NCI-H2171 treated with DMSO at 0.1 percent for 48 hours (cell line): ENCODE measurements at regions not wholly inside any gene's neighbourhood (a gene's known extent, or its start where the extent isn't known, plus 50 kb on each side); places are given as distances from the start of the nearest gene placed in this dataset.

Experiments
- DNase-seq: peaks from one replicate; lab custom pipeline; 2025; lab: John Stamatoyannopoulos, UW

GRCh38 chr15:85976986-85977385 is 102.7 kb upstream of the AGBL1 start:
- DNase-seq: no peak

DNA sequence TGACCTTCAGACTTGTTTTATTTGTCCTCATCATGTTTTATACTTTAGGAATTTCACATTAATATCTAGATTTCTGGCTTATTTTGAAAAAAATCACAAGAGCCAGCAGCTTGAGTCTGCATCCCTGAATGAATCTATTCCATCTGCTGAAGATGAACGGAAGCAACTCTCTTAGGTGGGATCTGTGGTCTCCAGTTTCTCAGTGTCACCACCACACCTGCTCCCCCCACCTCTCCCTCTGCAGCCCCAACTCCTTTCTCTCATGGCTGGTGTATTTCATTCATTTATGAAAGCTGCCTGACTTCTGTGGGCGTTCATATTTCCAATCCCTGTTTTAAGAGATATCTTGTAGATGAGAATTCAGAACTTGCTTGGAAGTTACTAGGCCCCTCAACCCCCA is 102.1 kb upstream of the AGBL1 start:
- peak; percentile 51 for DNase-seq

DNA sequence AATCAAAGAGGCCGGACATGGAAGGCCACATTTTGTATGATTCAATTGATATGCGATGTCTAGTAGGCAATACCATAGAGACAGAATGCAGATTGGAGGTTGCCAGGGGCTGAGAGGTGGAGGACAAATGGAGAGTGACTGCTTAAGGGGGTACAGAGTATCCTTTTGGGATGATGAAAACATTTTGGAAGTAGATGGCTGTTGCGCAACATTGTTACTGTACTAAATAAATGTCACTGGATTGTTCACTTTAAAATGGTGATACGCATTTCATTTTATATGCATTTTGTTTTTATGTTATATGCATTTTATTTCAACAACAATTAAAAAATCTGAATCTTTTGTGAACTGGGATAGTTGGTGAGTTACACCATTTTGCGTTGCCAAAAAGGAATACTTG is 99.7 kb upstream of the AGBL1 start:
- DNase-seq: no peak

DNA sequence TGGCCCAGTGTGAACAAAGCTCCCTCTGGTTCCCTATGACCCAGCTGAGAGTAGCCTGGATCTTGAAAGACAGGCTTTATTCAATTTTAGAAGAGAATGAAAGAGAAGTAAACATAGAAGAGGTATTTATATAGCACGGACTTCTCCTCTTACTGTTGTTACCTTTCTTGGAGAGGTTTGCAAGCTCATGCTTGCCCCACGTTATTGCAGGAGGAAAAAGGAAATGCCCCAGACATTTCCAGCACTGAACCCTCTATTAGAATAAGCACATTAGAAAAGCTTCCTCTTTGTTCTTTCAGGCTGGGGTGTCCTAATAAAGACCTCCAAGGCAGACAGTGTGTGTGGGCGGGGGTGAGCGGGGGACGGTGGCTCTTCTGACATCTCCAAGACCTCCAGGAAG is 98.7 kb upstream of the AGBL1 start:
- no peak for DNase-seq

DNA sequence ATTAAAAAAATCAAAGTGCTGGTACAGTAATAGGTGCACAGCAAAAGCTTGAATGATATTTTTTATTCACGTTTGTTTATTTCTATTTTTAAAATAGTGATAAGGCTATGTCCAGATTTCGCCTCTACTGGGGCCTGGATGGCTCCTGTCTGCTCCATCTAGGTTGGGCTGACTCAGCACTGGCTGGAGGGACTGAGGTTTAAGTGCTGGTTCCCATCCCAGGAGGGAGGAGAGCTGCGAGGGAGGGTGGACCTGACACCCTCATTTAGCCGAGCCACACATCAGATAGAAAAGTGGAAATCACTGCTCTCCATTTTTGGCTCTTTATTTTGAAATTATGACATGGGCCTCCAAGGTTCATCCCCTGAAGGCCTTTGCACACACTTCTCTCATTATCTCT is 95.4 kb upstream of the AGBL1 start:
- DNase-seq: no peak

DNA sequence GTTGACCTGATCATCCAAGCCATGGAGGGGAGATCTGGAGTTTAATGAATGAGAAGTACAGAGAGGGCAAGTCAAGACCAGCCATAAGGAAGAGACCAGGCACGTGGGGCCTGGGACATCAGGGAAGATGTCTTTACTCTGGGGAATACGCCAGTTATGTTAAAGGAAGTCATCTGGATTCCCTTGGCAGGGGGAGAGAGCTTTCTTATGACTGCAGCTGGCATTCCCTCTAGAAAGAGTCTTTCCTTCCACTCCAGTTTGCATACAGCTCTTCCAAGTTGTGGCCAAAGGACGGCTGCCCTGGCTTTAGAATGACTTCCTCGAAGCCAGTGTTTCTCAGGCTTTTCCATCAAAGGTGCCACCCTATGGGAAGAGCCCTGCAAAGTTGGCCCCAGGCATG is 93.6 kb upstream of the AGBL1 start:
- DNase-seq: peak; percentile 16

- DNase-seq: no peak
These were observed 92.9 kb upstream of the AGBL1 start for GRCh38 chr15:85986741-85987140.

DNA sequence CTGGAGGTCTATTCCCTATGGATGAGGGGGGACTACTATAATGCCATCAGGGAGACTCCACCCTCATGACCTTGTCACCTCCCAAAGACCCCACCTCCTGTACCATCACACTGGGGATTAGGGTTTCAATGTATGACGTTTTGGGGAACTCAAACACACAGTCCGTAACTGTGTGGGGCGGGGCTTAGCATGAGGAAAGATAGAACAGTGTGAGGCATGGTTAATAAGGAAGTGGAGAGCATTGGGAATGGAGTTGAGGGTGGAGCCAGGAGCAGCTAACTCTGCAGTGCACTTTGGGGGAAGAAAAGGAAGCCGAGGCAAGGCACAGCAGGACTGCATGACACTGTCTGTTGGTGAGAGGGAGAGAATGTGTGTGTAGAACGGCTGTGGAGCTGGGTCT is 90.9 kb upstream of the AGBL1 start:
- DNase-seq: no peak

GRCh38 chr15:85992224-85992623 is 87.4 kb upstream of the AGBL1 start:
- DNase-seq: no peak

GRCh38 chr15:85993116-85993515 is 86.6 kb upstream of the AGBL1 start:
- peak; percentile 92 for DNase-seq

GRCh38 chr15:85997618-85998017 is 82.1 kb upstream of the AGBL1 start:
- DNase-seq: no peak

DNA sequence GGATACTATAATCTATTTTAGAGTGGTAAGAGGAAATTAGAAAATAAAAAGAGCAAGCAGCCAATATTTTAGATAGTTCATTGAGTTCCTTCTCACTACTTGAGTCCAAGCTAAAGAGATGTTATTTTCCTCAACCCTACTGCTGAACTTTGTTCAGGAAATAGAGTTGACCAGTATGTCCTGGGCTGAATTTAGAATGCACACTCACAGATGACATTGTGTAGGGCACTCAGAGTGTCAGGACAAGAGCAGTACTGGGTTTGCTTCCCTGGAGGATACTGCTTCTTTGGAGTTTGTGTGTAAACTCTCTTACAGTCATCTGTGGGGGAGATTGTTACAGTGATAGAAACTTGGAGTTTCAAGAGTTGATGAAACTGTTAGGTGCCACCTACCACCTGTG is 80.0 kb upstream of the AGBL1 start:
- DNase-seq: no peak

GRCh38 chr15:86001200-86001599 is 78.5 kb upstream of the AGBL1 start:
- no peak for DNase-seq

DNA sequence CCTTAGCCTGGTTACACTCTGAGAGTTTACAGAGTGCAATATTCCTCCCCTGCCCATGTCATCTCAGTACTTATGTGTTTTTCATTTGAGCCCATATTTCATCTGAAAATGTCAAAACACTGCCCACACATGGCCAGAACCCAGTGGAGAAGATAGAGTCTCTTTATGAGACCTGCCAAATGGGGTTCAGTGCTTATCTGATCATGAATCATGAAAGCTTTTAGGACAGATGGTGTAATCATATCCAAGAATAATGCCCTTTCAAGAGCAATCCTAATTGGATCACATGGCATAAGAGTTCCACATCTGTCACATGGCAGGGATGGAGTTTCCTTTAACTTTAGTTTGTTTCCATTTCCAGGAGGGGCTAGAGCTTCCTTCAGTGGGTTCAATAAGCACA is 77.2 kb upstream of the AGBL1 start:
- DNase-seq: peak; percentile 98

DNA sequence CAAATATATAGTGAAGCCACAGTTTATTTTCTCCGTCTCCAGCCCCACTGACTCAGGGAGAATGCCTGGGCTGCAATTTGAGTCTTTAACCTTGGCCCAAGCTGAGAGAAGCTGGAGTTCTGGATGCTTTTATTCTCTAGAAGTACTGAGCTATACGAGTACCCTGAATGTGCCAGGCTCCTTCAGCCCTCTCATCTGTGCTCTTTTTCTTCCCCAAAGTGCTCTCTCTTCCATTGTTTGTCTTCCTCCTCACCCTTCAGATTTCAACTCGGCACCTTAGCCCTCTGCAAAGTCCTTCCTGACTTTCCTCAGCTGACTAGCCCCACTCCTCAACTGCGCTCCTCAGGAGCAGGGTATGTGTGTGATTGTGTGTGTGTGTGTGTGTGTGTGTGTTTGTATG is 75.6 kb upstream of the AGBL1 start:
- DNase-seq: no peak

DNA sequence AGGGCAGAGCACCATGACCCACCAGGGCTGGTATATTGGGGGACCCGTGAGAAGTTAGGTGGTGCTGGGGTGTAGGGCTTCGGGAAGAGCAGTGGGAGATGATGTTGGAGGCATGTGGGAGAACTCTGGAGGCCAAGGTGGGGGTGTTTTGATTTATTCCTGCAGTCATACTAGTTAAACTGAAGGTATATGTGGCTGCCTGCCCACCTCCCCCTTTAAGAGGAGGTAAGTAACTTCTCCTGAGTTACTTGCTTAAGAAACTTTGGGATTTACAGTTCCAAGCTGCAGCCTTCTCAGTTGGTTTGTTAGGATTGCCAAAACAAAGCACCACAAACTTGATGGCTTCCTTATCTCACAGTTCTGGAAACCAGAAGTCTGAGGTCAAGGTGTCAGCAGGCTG is 73.1 kb upstream of the AGBL1 start:
- no peak for DNase-seq

GRCh38 chr15:86009727-86010126 is 69.9 kb upstream of the AGBL1 start:
- DNase-seq: no peak

GRCh38 chr15:86010398-86010797 is 69.3 kb upstream of the AGBL1 start:
- DNase-seq: no peak

- no peak for DNase-seq
These were observed 68.8 kb upstream of the AGBL1 start for GRCh38 chr15:86010891-86011290.

GRCh38 chr15:86014016-86014415 is 65.7 kb upstream of the AGBL1 start:
- DNase-seq: no peak

DNA sequence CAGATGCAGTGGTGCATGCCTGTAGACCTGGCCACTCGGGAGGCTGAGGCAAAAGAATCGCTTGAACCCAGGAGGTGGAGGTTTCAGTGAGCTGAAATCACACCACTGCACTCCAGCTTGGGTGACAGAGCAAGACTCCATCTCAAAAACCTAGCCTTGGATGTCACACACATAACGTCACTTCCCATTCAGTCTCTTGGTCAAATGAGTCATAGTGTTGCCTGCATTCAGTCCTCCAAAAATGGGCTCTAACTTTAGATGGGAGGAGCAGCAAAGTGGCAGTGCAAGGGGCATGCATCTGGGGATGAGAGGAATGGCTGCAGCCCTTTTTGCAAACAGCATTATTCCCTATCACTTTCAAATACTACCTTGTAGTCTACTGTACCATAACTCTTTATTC is 62.9 kb upstream of the AGBL1 start:
- DNase-seq: no peak

GRCh38 chr15:86018679-86019078 is 61.0 kb upstream of the AGBL1 start:
- no peak for DNase-seq

- DNase-seq: peak; percentile 47
These were observed 58.1 kb upstream of the AGBL1 start for GRCh38 chr15:86021281-86022264.

DNA sequence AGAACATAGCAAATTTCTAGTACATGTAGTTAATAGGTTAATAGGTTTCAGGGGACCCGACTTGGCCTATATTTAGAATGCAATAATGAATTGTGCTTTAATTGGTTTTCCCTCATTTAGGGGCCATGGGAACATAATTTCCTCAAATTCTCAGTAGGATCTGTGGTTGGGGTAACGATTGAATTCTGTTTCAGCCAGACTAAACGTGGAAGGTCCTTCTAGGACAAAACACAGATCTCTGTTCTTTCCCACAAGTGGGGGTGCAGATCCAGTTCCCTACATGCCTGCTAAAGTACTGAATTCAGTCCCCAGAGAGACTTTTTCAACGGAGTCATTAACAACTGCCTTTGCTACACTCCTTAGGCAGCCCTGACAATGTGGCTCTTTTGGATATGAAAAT is 50.7 kb upstream of the AGBL1 start:
- DNase-seq: peak; percentile 45
